Adrenal gland (tissue), 5 donors: ENCODE measurements at regions not wholly inside any gene's neighbourhood (a gene's known extent, or its start where the extent isn't known, plus 50 kb on each side); places are given as distances from the start of the nearest gene placed in this dataset.
"Not testable (repeated sequence)": the region's sequence is repeated elsewhere in the genome, so short reads cannot be mapped to it uniquely, and the experiment has no call there.

ENCODE experiments used
- POLR2A ChIP-seq, 2 donors: fragments of 450-650 bp; IDR thresholded peaks; one replicate each; pipeline ENCODE4 v1.6.1; 2017; ENCODE audit warnings: antibody characterized with exemption in 2 of 2, mild to moderate bottlenecking in 2 of 2, moderate library complexity in 1 of 2
- TF ChIP-seq, protein P1 (sequence below), 6 experiments: fragments of 450-650 bp in 4 of 6; fragments of 200-600 bp in 2 of 6; sonication (generic) in 1 of 6; IDR thresholded peaks; 1 replicate in 5 of 6; 2 replicates in 1 of 6; pipeline versions ENCODE4 v1.5.1 to v1.8.0; 2016 to 2021; ENCODE audit warnings: antibody characterized with exemption in 6 of 6, mild to moderate bottlenecking in 2 of 6, moderate library complexity in 1 of 6
- donor health status: DM: no; HTN: no; CAD: no.

DNA sequence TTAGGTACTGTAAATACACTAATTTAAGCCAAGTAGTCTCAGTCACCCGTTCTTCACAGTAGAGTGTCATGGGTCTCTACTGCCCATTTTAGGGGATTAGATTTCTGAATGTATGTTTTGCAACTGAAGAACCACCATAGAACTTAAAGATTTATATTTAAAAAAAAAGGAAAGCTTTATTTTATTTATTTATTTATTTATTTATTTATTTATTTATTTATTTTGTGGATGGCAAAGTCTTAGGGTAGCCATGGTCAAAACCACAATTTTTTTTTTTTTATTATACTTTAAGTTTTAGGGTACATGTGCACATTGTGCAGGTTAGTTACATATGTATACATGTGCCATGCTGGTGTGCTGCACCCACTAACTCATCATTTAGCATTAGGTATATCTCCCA is 960.4 kb upstream of the COX7C start:
- TF ChIP-seq, protein P1, sequence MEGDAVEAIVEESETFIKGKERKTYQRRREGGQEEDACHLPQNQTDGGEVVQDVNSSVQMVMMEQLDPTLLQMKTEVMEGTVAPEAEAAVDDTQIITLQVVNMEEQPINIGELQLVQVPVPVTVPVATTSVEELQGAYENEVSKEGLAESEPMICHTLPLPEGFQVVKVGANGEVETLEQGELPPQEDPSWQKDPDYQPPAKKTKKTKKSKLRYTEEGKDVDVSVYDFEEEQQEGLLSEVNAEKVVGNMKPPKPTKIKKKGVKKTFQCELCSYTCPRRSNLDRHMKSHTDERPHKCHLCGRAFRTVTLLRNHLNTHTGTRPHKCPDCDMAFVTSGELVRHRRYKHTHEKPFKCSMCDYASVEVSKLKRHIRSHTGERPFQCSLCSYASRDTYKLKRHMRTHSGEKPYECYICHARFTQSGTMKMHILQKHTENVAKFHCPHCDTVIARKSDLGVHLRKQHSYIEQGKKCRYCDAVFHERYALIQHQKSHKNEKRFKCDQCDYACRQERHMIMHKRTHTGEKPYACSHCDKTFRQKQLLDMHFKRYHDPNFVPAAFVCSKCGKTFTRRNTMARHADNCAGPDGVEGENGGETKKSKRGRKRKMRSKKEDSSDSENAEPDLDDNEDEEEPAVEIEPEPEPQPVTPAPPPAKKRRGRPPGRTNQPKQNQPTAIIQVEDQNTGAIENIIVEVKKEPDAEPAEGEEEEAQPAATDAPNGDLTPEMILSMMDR (IDR thresholded peaks at IDR 0.05): not testable (repeated sequence)
- TF ChIP-seq POLR2A (IDR thresholded peaks at IDR 0.05): not testable (repeated sequence)
